ENCODE measurements at regions not wholly inside any gene's neighbourhood (a gene's known extent, or its start where the extent isn't known, plus 50 kb on each side); places are given as distances from the start of the nearest gene placed in this dataset.

DNA sequence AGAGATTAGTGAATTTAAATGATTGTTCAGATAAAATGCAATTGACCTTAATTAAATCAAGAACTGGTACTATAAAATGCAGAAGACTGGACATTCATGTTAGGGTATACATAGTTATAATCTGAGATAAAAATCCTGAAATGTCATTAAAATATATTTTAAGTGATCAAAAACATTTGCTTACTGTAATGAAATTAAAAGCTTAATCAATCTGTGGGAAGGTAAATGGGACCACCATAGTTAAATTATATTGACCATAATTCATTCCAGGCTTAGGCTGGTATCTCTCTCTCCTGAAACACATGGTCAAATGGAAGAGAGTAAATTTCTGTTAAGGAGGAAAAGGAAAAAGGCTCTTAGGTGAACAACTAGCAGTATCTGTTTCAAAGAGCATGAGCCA is 474.4 kb downstream of the C4orf33 start:
- TF ChIP-seq, protein P1, sequence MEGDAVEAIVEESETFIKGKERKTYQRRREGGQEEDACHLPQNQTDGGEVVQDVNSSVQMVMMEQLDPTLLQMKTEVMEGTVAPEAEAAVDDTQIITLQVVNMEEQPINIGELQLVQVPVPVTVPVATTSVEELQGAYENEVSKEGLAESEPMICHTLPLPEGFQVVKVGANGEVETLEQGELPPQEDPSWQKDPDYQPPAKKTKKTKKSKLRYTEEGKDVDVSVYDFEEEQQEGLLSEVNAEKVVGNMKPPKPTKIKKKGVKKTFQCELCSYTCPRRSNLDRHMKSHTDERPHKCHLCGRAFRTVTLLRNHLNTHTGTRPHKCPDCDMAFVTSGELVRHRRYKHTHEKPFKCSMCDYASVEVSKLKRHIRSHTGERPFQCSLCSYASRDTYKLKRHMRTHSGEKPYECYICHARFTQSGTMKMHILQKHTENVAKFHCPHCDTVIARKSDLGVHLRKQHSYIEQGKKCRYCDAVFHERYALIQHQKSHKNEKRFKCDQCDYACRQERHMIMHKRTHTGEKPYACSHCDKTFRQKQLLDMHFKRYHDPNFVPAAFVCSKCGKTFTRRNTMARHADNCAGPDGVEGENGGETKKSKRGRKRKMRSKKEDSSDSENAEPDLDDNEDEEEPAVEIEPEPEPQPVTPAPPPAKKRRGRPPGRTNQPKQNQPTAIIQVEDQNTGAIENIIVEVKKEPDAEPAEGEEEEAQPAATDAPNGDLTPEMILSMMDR (IDR thresholded peaks at IDR 0.05), result no peak
- TF ChIP-seq POLR2A (IDR thresholded peaks at IDR 0.05), result no peak

Data from testis (tissue), 2 donors.